Calu3 (cell line): ENCODE measurements at regions not wholly inside any gene's neighbourhood (a gene's known extent, or its start where the extent isn't known, plus 50 kb on each side); places are given as distances from the start of the nearest gene placed in this dataset.
"Not testable (repeated sequence)": the region's sequence is repeated elsewhere in the genome, so short reads cannot be mapped to it uniquely, and the experiment has no call there.

ENCODE experiments used
- BruUV-seq: library from RNA; stranded (reverse); fragments of 400-500 nt; replicated peaks from 2 replicates; lab custom pipeline; 2021; lab: Mats Ljungman, UMichigan
- CTCF ChIA-PET: fragments of 300-600 bp; sonication (Branson Sonifier 250); formaldehyde crosslinking; loops from one replicate; lab custom pipeline; 2022; ENCODE audit warnings: antibody characterized with exemption; lab: Charles Lee
- DNase-seq: peaks from one replicate; pipeline ENCODE4 v3.0.0; 2022
- H3K27ac Mint-ChIP-seq: one replicate; pipeline ENCODE4 v1.8.0; 2022; ENCODE audit warnings: mixed read lengths; ENCODE audit not compliant: unreplicated experiment
- H3K27me3 Mint-ChIP-seq: one replicate; pipeline ENCODE4 v1.8.0; 2022; ENCODE audit warnings: mixed read lengths; ENCODE audit not compliant: unreplicated experiment
- H3K36me3 Mint-ChIP-seq: one replicate; pipeline ENCODE4 v1.8.0; 2022; ENCODE audit warnings: mild to moderate bottlenecking, moderate library complexity, mixed read lengths; ENCODE audit not compliant: insufficient read depth, unreplicated experiment
- H3K4me1 Mint-ChIP-seq: one replicate; pipeline ENCODE4 v1.8.0; 2022; ENCODE audit warnings: mild to moderate bottlenecking, low read depth, mixed read lengths; ENCODE audit not compliant: unreplicated experiment
- H3K4me3 Mint-ChIP-seq: one replicate; pipeline ENCODE4 v1.8.0; 2022; ENCODE audit warnings: mild to moderate bottlenecking, low read depth, moderate library complexity, mixed read lengths; ENCODE audit not compliant: unreplicated experiment
- H3K9me3 Mint-ChIP-seq: one replicate; pipeline ENCODE4 v1.8.0; 2022; ENCODE audit warnings: low read depth, mixed read lengths; ENCODE audit not compliant: unreplicated experiment
- CTCF ChIP-seq: fragments of 200-600 bp; IDR thresholded peaks from one replicate; pipeline ENCODE4 v1.8.0; 2022; ENCODE audit warnings: antibody characterized with exemption; ENCODE audit not compliant: unreplicated experiment
- intact Hi-C: fragments of 100-400 bp; cut with micrococcal nuclease; formaldehyde crosslinking; loops from one replicate; pipeline ENCODE4 v1.10.0; 2022; ENCODE audit not compliant: unreplicated experiment

- peak overlapping the region; percentile 79 for H3K27ac Mint-ChIP-seq
- peak; percentile 53 for DNase-seq
- H3K9me3 Mint-ChIP-seq = peaks cover 4% of the 10 kb centered on the region
- H3K4me1 Mint-ChIP-seq = peaks cover 41% of the 10 kb centered on the region
- TF ChIP-seq CTCF = no peak
- intact Hi-C loops = loop anchor here (2.0 to 10.0 kb wide), 3 partner anchors 32 to 160 kb away; partner anchors contain the start of gene LIPG
- peaks cover 7% of the 10 kb centered on the region for H3K36me3 Mint-ChIP-seq
- CTCF ChIA-PET = interaction anchor here (0.6 kb wide), 1 partner anchor 150 kb away, joined by 7 read pairs; no protein-coding TSS in a partner anchor
- H3K27me3 Mint-ChIP-seq = no peaks in the 10 kb centered on the region
- peak overlapping the region; percentile 9 for H3K4me3 Mint-ChIP-seq
- BruUV-seq = no TSS peak
These were observed 90.9 kb downstream of the ACAA2 start for GRCh38 chr18:49722477-49722876.

DNA sequence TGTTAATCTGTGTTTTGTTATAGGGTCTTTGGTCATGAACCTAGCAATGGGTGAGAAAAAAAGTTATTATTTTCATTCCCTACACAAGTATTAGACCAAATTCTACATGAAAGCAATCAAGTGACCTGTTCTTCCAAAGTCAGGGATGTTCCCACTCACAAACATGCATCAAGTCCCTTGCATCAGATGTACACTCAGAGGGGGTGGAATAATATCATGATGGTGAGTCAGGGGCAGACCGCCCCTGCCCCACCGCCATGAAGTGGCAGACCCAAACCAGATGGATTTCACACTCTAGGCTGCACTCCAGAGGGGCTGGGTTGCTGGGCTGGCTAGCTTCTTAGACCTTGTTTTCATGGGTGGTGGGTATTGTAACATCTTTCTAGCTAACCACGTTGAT, 91.4 kb downstream of the ACAA2 start:
- intact Hi-C loops = loop anchor here (2.0 to 10.0 kb wide), 3 partner anchors 31 to 160 kb away; partner anchors contain the start of gene LIPG
- CTCF ChIA-PET = interaction anchor here (0.6 kb wide), 1 partner anchor 150 kb away, joined by 7 read pairs; no protein-coding TSS in a partner anchor
- peaks cover 4% of the 10 kb centered on the region for H3K9me3 Mint-ChIP-seq
- H3K4me1 Mint-ChIP-seq = peaks cover 41% of the 10 kb centered on the region
- no peak for DNase-seq
- no peaks in the 10 kb centered on the region for H3K27me3 Mint-ChIP-seq
- H3K27ac Mint-ChIP-seq = peak overlapping the region; percentile 79
- peaks cover 7% of the 10 kb centered on the region for H3K36me3 Mint-ChIP-seq
- no TSS peak for BruUV-seq
- TF ChIP-seq CTCF = no peak
- H3K4me3 Mint-ChIP-seq = no peak overlapping the region

DNA sequence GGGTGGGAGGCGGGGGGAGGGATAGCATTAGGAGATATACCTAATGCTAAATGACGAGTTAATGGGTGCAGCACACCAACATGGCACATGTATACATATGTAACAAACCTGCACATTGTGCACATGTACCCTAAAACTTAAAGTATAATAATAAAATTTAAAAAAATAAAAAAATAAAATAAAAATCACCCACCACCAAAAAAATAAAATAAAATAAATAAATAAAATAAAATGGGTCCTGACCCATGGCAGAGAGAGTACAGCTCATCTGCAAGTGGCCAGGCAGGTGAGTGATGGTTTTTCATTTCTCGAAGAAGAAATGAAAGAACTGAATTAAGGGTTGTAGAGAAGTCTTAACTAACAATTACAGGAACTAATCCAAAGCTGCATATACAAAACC, 92.4 kb downstream of the ACAA2 start:
- H3K4me1 Mint-ChIP-seq = peaks cover 31% of the 10 kb centered on the region
- intact Hi-C loops = loop anchor here (5.0 to 10.0 kb wide), 2 partner anchors 126 to 159 kb away; partner anchors contain the start of gene LIPG
- CTCF ChIA-PET, H3K27me3 Mint-ChIP-seq, H3K9me3 Mint-ChIP-seq, H3K4me3 Mint-ChIP-seq, H3K27ac Mint-ChIP-seq, BruUV-seq, DNase-seq, H3K36me3 Mint-ChIP-seq: not testable (repeated sequence)

DNA sequence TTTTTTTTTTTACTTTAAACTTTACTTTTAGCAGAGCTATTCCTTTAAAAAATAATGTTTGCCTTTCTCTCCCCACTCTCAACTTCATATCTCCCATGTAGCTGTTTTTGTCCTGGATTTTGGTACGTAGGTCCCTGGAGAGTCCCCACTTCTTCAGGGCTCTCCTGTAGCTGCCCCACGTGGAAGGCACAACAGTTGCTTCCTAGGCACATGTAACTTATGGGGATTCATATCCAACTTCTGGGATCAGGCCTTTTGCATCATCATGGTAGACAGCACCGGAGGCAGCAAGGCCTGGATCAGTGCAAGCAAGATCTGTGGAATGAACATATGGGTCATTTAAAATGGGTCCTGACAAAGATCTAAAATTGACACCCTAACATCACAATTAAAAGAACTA, 95.7 kb downstream of the ACAA2 start:
- peaks cover 10% of the 10 kb centered on the region for H3K4me1 Mint-ChIP-seq
- no peak overlapping the region for H3K27ac Mint-ChIP-seq
- no peak for DNase-seq
- intact Hi-C loops = no loop called here
- TF ChIP-seq CTCF = no peak
- BruUV-seq = no TSS peak
- H3K36me3 Mint-ChIP-seq = no peaks in the 10 kb centered on the region
- CTCF ChIA-PET = no interaction called here
- H3K9me3 Mint-ChIP-seq = peaks cover 6% of the 10 kb centered on the region
- no peaks in the 10 kb centered on the region for H3K27me3 Mint-ChIP-seq
- no peak overlapping the region for H3K4me3 Mint-ChIP-seq

- CTCF ChIA-PET = no interaction called here
- BruUV-seq = no TSS peak
- no peaks in the 10 kb centered on the region for H3K27me3 Mint-ChIP-seq
- no peaks in the 10 kb centered on the region for H3K36me3 Mint-ChIP-seq
- DNase-seq = peak; percentile 28
- H3K4me3 Mint-ChIP-seq = no peak overlapping the region
- H3K4me1 Mint-ChIP-seq = no peaks in the 10 kb centered on the region
- peaks cover 6% of the 10 kb centered on the region for H3K9me3 Mint-ChIP-seq
- no peak for TF ChIP-seq CTCF
- H3K27ac Mint-ChIP-seq = no peak overlapping the region
- intact Hi-C loops = no loop called here
These were observed 97.3 kb downstream of the ACAA2 start for GRCh38 chr18:49716035-49716434.
